Omental fat pad (tissue), 3 donors: ENCODE measurements at regions not wholly inside any gene's neighbourhood (a gene's known extent, or its start where the extent isn't known, plus 50 kb on each side); places are given as distances from the start of the nearest gene placed in this dataset.

Experiments
- ATAC-seq: fragments of 150-250 bp; one replicate; pipeline ENCODE4 v1.9.1; 2016; ENCODE audit warnings: mild to moderate bottlenecking, moderate library complexity; ENCODE audit not compliant: low FRiP score
- DNase-seq: peaks from one replicate; pipeline ENCODE4 v3.0.0-alpha.2; 2019; ENCODE audit warnings: low spot score
- CTCF ChIP-seq, 3 donors: fragments of 450-650 bp; IDR thresholded peaks; one replicate each; pipeline ENCODE4 v1.5.1; 2016 to 2017; ENCODE audit warnings: antibody characterized with exemption in 3 of 3, mild to moderate bottlenecking in 3 of 3, moderate library complexity in 2 of 3

- ATAC-seq = no peak
- TF ChIP-seq CTCF (IDR thresholded peaks at IDR 0.05) = no peak
- no peak for DNase-seq
Observed at GRCh38 chr5:106127985-106128384, 1542.8 kb downstream of the EFNA5 start.

- no peak for TF ChIP-seq CTCF (IDR thresholded peaks at IDR 0.05)
- ATAC-seq (no peak), DNase-seq (no peak)
Observed at GRCh38 chr5:106127341-106127781, 1543.4 kb downstream of the EFNA5 start.

- ATAC-seq (no peak), DNase-seq (no peak)
- no peak for TF ChIP-seq CTCF (IDR thresholded peaks at IDR 0.05)
Observed at GRCh38 chr5:106121972-106122605, 1548.6 kb downstream of the EFNA5 start.

- DNase-seq = no peak
- ATAC-seq = no peak
- TF ChIP-seq CTCF (IDR thresholded peaks at IDR 0.05) = no peak
Observed at GRCh38 chr5:106116682-106117081, 1554.1 kb downstream of the EFNA5 start.

- no peak for TF ChIP-seq CTCF (IDR thresholded peaks at IDR 0.05)
- ATAC-seq (no peak), DNase-seq (no peak)
Observed at GRCh38 chr5:106113922-106114321, 1556.8 kb downstream of the EFNA5 start.

GRCh38 chr5:106106384-106106783, 1564.4 kb downstream of the EFNA5 start:
- no peak for DNase-seq
- no peak for ATAC-seq
- no peak for TF ChIP-seq CTCF (IDR thresholded peaks at IDR 0.05)

GRCh38 chr5:106097340-106097739, 1573.4 kb downstream of the EFNA5 start:
- TF ChIP-seq CTCF (IDR thresholded peaks at IDR 0.05) = no peak
- DNase-seq (no peak), ATAC-seq (peak; percentile 57)
